Endodermal cell (in vitro differentiated cells): ENCODE measurements at regions not wholly inside any gene's neighbourhood (a gene's known extent, or its start where the extent isn't known, plus 50 kb on each side); places are given as distances from the start of the nearest gene placed in this dataset.

Experiments
- DNase-seq: peaks from one replicate; pipeline ENCODE4 v3.0.0-alpha.2; 2017
- H3K27ac ChIP-seq: 2 replicates; pipeline ENCODE4 v1.5.1; 2013; ENCODE audit warnings: mild to moderate bottlenecking, low read depth, low read length, moderate library complexity
- H3K27me3 ChIP-seq: 2 replicates; pipeline ENCODE4 v1.6.1; 2013; ENCODE audit warnings: mild to moderate bottlenecking, low read length, moderate library complexity; ENCODE audit not compliant: insufficient read depth, control insufficient read depth, poor library complexity, severe bottlenecking
- H3K36me3 ChIP-seq: 2 replicates; pipeline ENCODE4 v1.7.0; 2013; ENCODE audit warnings: mild to moderate bottlenecking, low read length, moderate library complexity; ENCODE audit not compliant: control insufficient read depth, insufficient read depth
- H3K4me1 ChIP-seq: one replicate; pipeline ENCODE4 v1.7.0; 2013; ENCODE audit warnings: low read length; ENCODE audit not compliant: control insufficient read depth, insufficient read depth
- H3K4me3 ChIP-seq: 2 replicates; pipeline ENCODE4 v1.5.1; 2013; ENCODE audit warnings: mild to moderate bottlenecking, low read length, moderate library complexity
- H3K9ac ChIP-seq: 2 replicates; pipeline ENCODE4 v1.6.1; 2013; ENCODE audit warnings: mild to moderate bottlenecking, low read length, moderate library complexity; ENCODE audit not compliant: poor library complexity, severe bottlenecking; ENCODE audit errors: extremely low read depth
- H3K9me3 ChIP-seq: 2 replicates; pipeline ENCODE4 v1.6.1; 2013; ENCODE audit warnings: mild to moderate bottlenecking, low read length, moderate library complexity; ENCODE audit not compliant: control insufficient read depth
- H3K27ac Mint-ChIP-seq: 2 replicates; pipeline ENCODE4 v1.8.0; 2020; ENCODE audit warnings: mixed read lengths
- H3K27me3 Mint-ChIP-seq: 2 replicates; pipeline ENCODE4 v1.8.0; 2021; ENCODE audit warnings: mild to moderate bottlenecking, mixed read lengths; ENCODE audit not compliant: insufficient read depth
- H3K36me3 Mint-ChIP-seq: 2 replicates; pipeline ENCODE4 v1.8.0; 2020; ENCODE audit warnings: low read depth, mixed read lengths
- H3K4me1 Mint-ChIP-seq: 2 replicates; pipeline ENCODE4 v1.8.0; 2020; ENCODE audit warnings: mixed read lengths
- H3K4me3 Mint-ChIP-seq: 2 replicates; pipeline ENCODE4 v1.8.0; 2020; ENCODE audit warnings: mild to moderate bottlenecking, moderate library complexity, mixed read lengths
- H3K9me3 Mint-ChIP-seq: 2 replicates; pipeline ENCODE4 v1.8.0; 2020; ENCODE audit warnings: mild to moderate bottlenecking, mixed read lengths
- WGBS, 2 experiments: methylation state at CpG; one replicate each; pipeline versions ENCODE4 v1.1.5 to v1.1.7; 2013; ENCODE audit warnings: missing lambda C conversion rate in 2 of 2, mixed read lengths in 1 of 2; ENCODE audit not compliant: insufficient coverage in 1 of 2, insufficient read length in 1 of 2; 5-methylcytosine and 5-hydroxymethylcytosine counted together
- TF ChIP-seq, protein P1 (sequence below): fragments of 200-600 bp; sonication (generic); conservative IDR thresholded peaks from 2 replicates; pipeline ENCODE4 v1.5.0; 2021; ENCODE audit warnings: antibody characterized with exemption, mild to moderate bottlenecking

DNA sequence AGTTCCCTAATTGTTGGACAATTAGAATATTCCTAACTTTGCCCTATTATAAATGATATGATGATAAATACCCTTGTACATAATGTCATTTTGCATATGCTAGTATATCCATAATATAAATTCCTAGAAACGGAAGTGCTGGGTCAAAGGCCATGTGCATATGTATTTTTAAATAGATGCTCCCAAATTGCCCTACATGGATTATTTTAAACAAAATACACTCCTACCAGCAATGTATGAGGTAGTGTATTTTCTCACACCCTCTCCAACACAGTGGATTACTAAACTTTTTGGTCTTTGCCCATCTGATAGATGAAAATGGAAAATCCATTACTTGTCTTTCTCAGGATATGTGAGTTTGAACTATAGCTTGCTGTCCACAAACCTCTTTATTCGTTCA lies 385.1 kb upstream of the JARID2 start:
- no peak overlapping the region for H3K27ac Mint-ChIP-seq
- no peak overlapping the region for H3K27ac ChIP-seq
- no peaks in the 10 kb centered on the region for H3K9me3 Mint-ChIP-seq
- no peaks in the 10 kb centered on the region for H3K27me3 ChIP-seq
- 88 to 98% methylated on average over 1 to 2 of the region's 2 CpGs for WGBS, 2 experiments
- no peak for DNase-seq
- H3K36me3 Mint-ChIP-seq, result no peaks in the 10 kb centered on the region
- H3K4me1 Mint-ChIP-seq, result peaks cover 27% of the 10 kb centered on the region
- no peaks in the 10 kb centered on the region for H3K27me3 Mint-ChIP-seq
- no peaks in the 10 kb centered on the region for H3K9me3 ChIP-seq
- no peaks in the 10 kb centered on the region for H3K4me1 ChIP-seq
- H3K9ac ChIP-seq, result no peak overlapping the region
- H3K36me3 ChIP-seq, result no peaks in the 10 kb centered on the region
- H3K4me3 Mint-ChIP-seq, result no peak overlapping the region
- TF ChIP-seq, protein P1, sequence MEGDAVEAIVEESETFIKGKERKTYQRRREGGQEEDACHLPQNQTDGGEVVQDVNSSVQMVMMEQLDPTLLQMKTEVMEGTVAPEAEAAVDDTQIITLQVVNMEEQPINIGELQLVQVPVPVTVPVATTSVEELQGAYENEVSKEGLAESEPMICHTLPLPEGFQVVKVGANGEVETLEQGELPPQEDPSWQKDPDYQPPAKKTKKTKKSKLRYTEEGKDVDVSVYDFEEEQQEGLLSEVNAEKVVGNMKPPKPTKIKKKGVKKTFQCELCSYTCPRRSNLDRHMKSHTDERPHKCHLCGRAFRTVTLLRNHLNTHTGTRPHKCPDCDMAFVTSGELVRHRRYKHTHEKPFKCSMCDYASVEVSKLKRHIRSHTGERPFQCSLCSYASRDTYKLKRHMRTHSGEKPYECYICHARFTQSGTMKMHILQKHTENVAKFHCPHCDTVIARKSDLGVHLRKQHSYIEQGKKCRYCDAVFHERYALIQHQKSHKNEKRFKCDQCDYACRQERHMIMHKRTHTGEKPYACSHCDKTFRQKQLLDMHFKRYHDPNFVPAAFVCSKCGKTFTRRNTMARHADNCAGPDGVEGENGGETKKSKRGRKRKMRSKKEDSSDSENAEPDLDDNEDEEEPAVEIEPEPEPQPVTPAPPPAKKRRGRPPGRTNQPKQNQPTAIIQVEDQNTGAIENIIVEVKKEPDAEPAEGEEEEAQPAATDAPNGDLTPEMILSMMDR, result no peak
- no peak overlapping the region for H3K4me3 ChIP-seq

DNA sequence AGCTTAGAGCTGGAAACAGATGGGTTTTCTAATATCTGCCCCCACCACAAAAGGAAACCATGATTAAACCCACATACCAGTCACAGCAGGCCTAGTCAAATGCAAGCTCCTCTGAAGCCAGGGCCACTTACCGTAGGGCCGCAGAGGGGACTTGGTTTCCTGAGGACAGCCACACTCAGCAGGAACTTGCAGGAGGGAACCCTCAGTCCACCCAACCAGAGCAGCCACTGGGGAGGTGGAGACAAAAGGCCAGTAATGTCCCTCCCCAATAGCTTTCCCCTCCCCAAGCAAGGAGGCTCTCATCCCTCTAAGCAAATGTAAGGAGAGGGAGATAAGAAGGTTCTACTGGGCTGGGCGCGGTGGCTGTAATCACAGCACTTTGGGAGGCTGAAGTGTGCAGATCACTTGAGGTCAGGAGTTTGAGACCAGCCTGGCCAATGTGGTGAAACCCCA lies 384.4 kb upstream of the JARID2 start:
- H3K9me3 Mint-ChIP-seq, result no peaks in the 10 kb centered on the region
- TF ChIP-seq, protein P1, result no peak
- DNase-seq, result peak; percentile 79
- no peaks in the 10 kb centered on the region for H3K27me3 Mint-ChIP-seq
- no peaks in the 10 kb centered on the region for H3K9me3 ChIP-seq
- H3K9ac ChIP-seq, result no peak overlapping the region
- H3K4me1 Mint-ChIP-seq, result peaks cover 27% of the 10 kb centered on the region
- H3K36me3 ChIP-seq, result no peaks in the 10 kb centered on the region
- H3K4me1 ChIP-seq, result no peaks in the 10 kb centered on the region
- H3K27me3 ChIP-seq, result no peaks in the 10 kb centered on the region
- no peak overlapping the region for H3K27ac Mint-ChIP-seq
- 79 to 84% methylated on average over 2 to 4 of the region's 4 CpGs for WGBS, 2 experiments
- H3K4me3 ChIP-seq, result no peak overlapping the region
- H3K27ac ChIP-seq, result no peak overlapping the region
- H3K36me3 Mint-ChIP-seq, result no peaks in the 10 kb centered on the region
- no peak overlapping the region for H3K4me3 Mint-ChIP-seq

DNA sequence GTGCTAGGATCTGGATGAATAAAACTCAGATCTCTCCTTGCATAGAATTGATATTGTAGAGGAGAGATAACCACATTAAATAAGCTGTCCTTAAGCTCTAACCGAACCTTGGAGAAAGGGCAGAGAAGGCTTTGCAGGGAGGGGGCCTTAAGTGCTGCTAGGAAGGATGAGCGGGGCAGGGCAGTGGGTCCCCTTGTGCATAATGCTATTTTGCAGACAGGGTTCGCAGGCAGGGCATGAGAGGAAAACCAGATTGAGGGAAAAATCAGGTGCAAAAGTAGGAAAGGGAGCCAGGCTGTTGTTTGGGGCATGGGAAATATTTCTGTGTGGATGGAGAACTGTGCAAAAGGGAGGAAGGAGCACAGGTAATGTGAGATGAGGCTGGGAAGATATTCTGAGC lies 383.0 kb upstream of the JARID2 start:
- H3K27me3 ChIP-seq, result no peaks in the 10 kb centered on the region
- H3K4me3 ChIP-seq, result no peak overlapping the region
- Mint-ChIP-seq H3K9me3 (no peaks in the 10 kb centered on the region), H3K36me3 (no peaks in the 10 kb centered on the region), H3K27ac (no peak overlapping the region), H3K4me1 (peaks cover 27% of the 10 kb centered on the region), H3K27me3 (no peaks in the 10 kb centered on the region), H3K4me3 (no peak overlapping the region)
- H3K4me1 ChIP-seq, result no peaks in the 10 kb centered on the region
- H3K36me3 ChIP-seq, result no peaks in the 10 kb centered on the region
- no peak for DNase-seq
- H3K9me3 ChIP-seq, result no peaks in the 10 kb centered on the region
- H3K27ac ChIP-seq, result no peak overlapping the region
- WGBS, 2 experiments, result 94 to 96% methylated on average over 2 to 3 of the region's 3 CpGs
- TF ChIP-seq, protein P1, result no peak
- H3K9ac ChIP-seq, result no peak overlapping the region
